ENCODE measurements at regions not wholly inside any gene's neighbourhood (a gene's known extent, or its start where the extent isn't known, plus 50 kb on each side); places are given as distances from the start of the nearest gene placed in this dataset.
"Not testable (repeated sequence)": the region's sequence is repeated elsewhere in the genome, so short reads cannot be mapped to it uniquely, and the experiment has no call there.

DNA sequence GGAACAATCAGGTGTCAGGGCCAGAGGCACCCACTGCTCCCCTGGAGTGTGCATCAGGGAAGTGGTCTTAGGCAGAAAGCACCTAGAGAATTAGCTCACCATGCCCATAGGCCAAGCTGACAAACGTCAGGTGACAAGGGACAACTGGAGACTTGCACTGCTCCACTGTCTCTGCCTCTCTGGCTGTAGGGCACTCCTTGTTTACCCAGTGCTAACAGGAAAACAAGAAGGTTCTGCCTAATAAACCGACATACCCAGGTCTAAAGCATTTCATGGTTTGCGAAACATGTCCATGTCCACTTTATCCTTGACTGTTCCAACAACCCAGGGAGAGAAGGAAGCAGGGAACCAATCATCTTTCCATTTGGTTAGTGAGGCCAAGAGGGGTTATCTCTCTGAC is 92.5 kb upstream of the MAMLD1 start:
- no peak for DNase-seq (ENCODE audit: low read depth)
- TF ChIP-seq, protein P1, sequence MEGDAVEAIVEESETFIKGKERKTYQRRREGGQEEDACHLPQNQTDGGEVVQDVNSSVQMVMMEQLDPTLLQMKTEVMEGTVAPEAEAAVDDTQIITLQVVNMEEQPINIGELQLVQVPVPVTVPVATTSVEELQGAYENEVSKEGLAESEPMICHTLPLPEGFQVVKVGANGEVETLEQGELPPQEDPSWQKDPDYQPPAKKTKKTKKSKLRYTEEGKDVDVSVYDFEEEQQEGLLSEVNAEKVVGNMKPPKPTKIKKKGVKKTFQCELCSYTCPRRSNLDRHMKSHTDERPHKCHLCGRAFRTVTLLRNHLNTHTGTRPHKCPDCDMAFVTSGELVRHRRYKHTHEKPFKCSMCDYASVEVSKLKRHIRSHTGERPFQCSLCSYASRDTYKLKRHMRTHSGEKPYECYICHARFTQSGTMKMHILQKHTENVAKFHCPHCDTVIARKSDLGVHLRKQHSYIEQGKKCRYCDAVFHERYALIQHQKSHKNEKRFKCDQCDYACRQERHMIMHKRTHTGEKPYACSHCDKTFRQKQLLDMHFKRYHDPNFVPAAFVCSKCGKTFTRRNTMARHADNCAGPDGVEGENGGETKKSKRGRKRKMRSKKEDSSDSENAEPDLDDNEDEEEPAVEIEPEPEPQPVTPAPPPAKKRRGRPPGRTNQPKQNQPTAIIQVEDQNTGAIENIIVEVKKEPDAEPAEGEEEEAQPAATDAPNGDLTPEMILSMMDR (IDR thresholded peaks at IDR 0.05; ENCODE audit: insufficient read depth, low read length, poor library complexity, severe bottlenecking): no peak
- peaks cover 2% of the 10 kb centered on the region for H3K27me3 ChIP-seq (ENCODE audit: control insufficient read depth, insufficient read depth, low read length)
- H3K36me3 ChIP-seq (ENCODE audit: control insufficient read depth, insufficient read depth, low read length): no peaks in the 10 kb centered on the region
- no peak overlapping the region for H3K4me3 ChIP-seq (ENCODE audit: low read depth, low read length)

DNA sequence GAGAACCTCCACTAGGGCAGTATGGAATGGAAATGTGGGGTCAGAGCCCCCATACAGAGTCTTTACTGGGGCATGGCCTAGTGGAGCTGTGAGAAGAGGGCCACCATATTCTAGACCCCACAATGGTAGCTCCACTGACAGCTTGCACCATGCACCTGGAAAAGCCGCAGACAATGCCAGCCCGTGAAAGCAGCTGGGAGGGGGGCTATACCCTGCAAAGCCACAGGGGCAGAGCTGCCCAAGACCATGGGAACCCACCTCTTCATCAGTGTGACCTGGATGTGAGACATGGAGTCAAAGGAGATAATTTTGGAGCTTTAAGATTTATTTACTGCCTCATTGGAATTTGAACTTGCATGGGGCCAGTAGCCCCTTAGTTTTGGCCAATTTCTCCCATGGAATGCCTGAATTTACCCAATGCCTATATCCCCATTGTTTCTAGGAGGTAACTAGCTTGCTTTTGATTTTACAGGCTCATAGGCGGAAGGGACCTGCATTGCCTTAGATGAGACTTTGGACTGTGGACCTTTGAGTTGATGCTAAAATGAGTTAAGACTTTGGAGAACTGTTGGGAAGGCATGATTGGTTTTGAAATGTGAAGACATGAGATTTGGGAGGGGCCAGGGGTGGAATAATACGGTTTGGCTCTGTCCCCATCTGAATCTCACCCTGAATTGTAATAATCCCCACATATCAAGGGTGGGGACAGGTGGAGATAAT is 89.4 kb upstream of the MAMLD1 start:
- not testable (repeated sequence) for H3K36me3 ChIP-seq (ENCODE audit: control insufficient read depth, insufficient read depth, low read length); DNase-seq (ENCODE audit: low read depth); H3K27me3 ChIP-seq (ENCODE audit: control insufficient read depth, insufficient read depth, low read length); H3K4me3 ChIP-seq (ENCODE audit: low read depth, low read length)

DNA sequence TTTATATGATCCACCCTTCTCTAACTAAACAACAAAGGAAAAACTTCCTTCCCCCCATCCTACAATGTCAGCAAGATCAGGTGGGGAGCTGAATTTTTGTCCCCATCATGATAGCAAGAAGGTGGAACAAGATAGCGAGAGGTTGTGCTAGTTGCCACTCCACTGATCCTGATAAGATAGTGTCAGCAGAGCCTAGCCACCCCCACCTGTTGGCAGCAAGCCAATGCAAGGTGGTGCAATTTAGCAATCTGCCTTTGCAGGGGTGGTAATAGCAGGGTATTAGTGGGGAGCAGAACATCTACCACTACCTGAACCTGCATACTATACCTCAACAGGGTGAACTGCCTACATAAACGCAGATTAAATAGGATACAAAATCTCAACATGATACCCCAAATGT is 80.2 kb upstream of the MAMLD1 start:
- no peak overlapping the region for H3K4me3 ChIP-seq (ENCODE audit: low read depth, low read length)
- DNase-seq (ENCODE audit: low read depth): no peak
- no peaks in the 10 kb centered on the region for H3K36me3 ChIP-seq (ENCODE audit: control insufficient read depth, insufficient read depth, low read length)
- TF ChIP-seq, protein P1 (IDR thresholded peaks at IDR 0.05; ENCODE audit: insufficient read depth, low read length, poor library complexity, severe bottlenecking): no peak
- H3K27me3 ChIP-seq (ENCODE audit: control insufficient read depth, insufficient read depth, low read length): no peaks in the 10 kb centered on the region

- Histone ChIP-seq H3K27me3 (ENCODE audit: control insufficient read depth, insufficient read depth, low read length) (no peaks in the 10 kb centered on the region), H3K4me3 (ENCODE audit: low read depth, low read length) (no peak overlapping the region), H3K36me3 (ENCODE audit: control insufficient read depth, insufficient read depth, low read length) (no peaks in the 10 kb centered on the region)
- no peak for DNase-seq (ENCODE audit: low read depth)
- TF ChIP-seq, protein P1 (IDR thresholded peaks at IDR 0.05; ENCODE audit: insufficient read depth, low read length, poor library complexity, severe bottlenecking): no peak
These were observed 72.1 kb upstream of the MAMLD1 start for GRCh38 chrX:150291014-150291413.

DNA sequence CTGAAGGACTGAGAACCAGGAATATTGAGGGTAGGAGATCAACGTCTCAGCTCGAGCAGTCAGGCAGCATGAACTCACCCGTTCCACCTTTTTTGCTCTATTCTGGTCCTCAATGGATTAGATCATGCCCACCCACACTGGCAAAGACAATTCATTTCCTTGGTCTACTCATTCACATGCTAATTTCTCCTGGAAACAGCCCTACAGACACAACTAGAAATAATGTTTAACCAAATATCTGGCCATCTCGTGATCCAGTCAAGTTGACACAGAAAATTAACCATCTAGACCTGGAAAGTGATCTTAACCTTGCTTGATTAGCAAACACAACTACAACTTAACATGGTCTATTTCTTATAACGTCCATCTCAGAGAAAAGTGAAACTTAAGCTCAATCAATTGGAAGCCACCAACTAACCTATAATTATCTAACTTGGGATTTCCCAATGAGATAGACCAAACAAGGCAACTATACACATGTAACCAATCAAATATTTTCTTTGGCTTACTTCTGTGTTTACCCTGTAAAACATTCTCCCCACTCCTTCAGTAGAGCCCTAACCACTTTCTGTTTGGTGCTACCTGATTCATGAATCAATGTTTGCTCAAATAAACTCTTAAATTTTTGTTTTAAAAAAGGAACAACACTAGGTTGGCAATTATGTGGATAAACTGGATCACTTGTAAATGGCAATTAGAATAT is 69.7 kb upstream of the MAMLD1 start:
- no peaks in the 10 kb centered on the region for H3K36me3 ChIP-seq (ENCODE audit: control insufficient read depth, insufficient read depth, low read length)
- DNase-seq (ENCODE audit: low read depth): no peak

DNA sequence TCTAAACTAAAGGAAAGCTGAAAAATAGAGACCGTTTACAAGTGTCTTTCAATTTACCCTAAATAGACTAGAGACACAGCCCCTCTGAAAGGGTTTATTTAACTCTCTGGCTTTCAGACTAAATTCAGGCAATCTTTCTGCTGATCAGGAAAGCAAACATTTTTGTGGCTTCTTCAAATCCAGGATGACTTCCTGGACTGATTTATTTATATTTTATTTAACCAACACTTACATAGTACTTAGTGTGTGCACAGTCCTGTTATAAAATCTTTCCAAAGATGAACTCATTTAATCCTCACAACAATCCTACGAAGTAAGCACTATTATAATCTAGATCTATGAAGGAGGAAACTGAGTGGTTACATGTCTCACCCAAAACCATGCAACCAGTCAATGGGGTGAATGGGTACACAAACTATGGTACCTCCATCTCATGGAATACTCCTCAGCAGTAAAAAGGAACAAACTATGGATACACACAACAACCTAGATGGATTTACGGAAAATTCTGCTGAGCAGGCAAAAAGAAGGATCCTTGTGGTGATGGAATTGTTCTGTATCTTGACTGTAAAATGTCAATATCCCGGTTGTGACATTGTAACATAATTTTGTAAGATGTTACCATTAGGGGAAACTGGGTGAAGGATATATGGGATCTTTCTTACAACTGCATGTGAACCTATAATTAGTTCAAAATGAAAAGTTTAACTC is 64.1 kb upstream of the MAMLD1 start:
- no peak for DNase-seq (ENCODE audit: low read depth)
- TF ChIP-seq, protein P1 (IDR thresholded peaks at IDR 0.05; ENCODE audit: insufficient read depth, low read length, poor library complexity, severe bottlenecking): no peak
- H3K36me3 ChIP-seq (ENCODE audit: control insufficient read depth, insufficient read depth, low read length): no peaks in the 10 kb centered on the region

More for the DNA sequence above, 69.7 kb upstream of the MAMLD1 start:
- no peak overlapping the region for H3K4me3 ChIP-seq (ENCODE audit: low read depth, low read length)
- H3K27me3 ChIP-seq (ENCODE audit: control insufficient read depth, insufficient read depth, low read length): no peaks in the 10 kb centered on the region
- TF ChIP-seq, protein P1 (IDR thresholded peaks at IDR 0.05; ENCODE audit: insufficient read depth, low read length, poor library complexity, severe bottlenecking): no peak

More for the DNA sequence above, 64.1 kb upstream of the MAMLD1 start:
- no peaks in the 10 kb centered on the region for H3K27me3 ChIP-seq (ENCODE audit: control insufficient read depth, insufficient read depth, low read length)
- no peak overlapping the region for H3K4me3 ChIP-seq (ENCODE audit: low read depth, low read length)
